Astrocyte (in vitro differentiated cells and primary cell): ENCODE measurements at regions not wholly inside any gene's neighbourhood (a gene's known extent, or its start where the extent isn't known, plus 50 kb on each side); places are given as distances from the start of the nearest gene placed in this dataset.

Experiments used
- DNase-seq: peaks from one replicate; pipeline ENCODE4 v3.0.0-alpha.2; 2010; ENCODE audit warnings: low read depth
- FAIRE-seq: peaks from 2 replicates; lab custom pipeline; 2011; peaks lifted over from hg19 to GRCh38; lab: Jason Lieb, UNC
- H2AFZ ChIP-seq: 2 replicates; pipeline ENCODE4 v1.6.0; 2012; ENCODE audit warnings: low read depth, low read length, inconsistent platforms
- H3K27ac ChIP-seq: 2 replicates; pipeline ENCODE4 v1.5.1; 2011; ENCODE audit warnings: low read depth, low read length, inconsistent platforms
- H3K27me3 ChIP-seq: 2 replicates; pipeline ENCODE4 v1.6.0; 2011; ENCODE audit warnings: low read length, inconsistent platforms; ENCODE audit not compliant: insufficient read depth
- H3K36me3 ChIP-seq: 2 replicates; pipeline ENCODE4 v1.5.1; 2011; ENCODE audit warnings: low read length, inconsistent platforms; ENCODE audit not compliant: insufficient read depth
- H3K4me1 ChIP-seq: 2 replicates; pipeline ENCODE4 v1.5.1; 2011; ENCODE audit warnings: low read length, inconsistent platforms; ENCODE audit not compliant: insufficient read depth
- H3K4me2 ChIP-seq: 2 replicates; pipeline ENCODE4 v1.6.0; 2012; ENCODE audit warnings: low read length, inconsistent platforms
- H3K4me3 ChIP-seq: 2 replicates; pipeline ENCODE4 v1.5.1; 2011; ENCODE audit warnings: low read depth, mild to moderate bottlenecking, low read length, inconsistent platforms; ENCODE audit not compliant: insufficient read depth
- H3K79me2 ChIP-seq: 2 replicates; pipeline ENCODE4 v1.6.0; 2012; ENCODE audit warnings: mild to moderate bottlenecking, low read length, inconsistent platforms; ENCODE audit not compliant: insufficient read depth
- H3K9ac ChIP-seq: 2 replicates; pipeline ENCODE4 v1.6.0; 2012; ENCODE audit warnings: mild to moderate bottlenecking, low read length, inconsistent platforms
- H3K9me3 ChIP-seq: 2 replicates; pipeline ENCODE4 v1.5.1; 2012; ENCODE audit warnings: low read depth, mild to moderate bottlenecking, low read length, inconsistent platforms; ENCODE audit not compliant: insufficient read depth
- H4K20me1 ChIP-seq: 2 replicates; pipeline ENCODE4 v1.6.0; 2012; ENCODE audit warnings: low read length, inconsistent platforms; ENCODE audit not compliant: insufficient read depth
- H3K27ac Mint-ChIP-seq: one replicate; pipeline ENCODE4 v1.8.0; 2021; ENCODE audit warnings: mild to moderate bottlenecking, mixed read lengths; ENCODE audit not compliant: unreplicated experiment
- H3K27me3 Mint-ChIP-seq: one replicate; pipeline ENCODE4 v1.8.0; 2021; ENCODE audit warnings: low read depth, mixed read lengths; ENCODE audit not compliant: unreplicated experiment
- H3K36me3 Mint-ChIP-seq: one replicate; pipeline ENCODE4 v1.8.0; 2021; ENCODE audit warnings: low read depth, mixed read lengths; ENCODE audit not compliant: unreplicated experiment
- H3K4me1 Mint-ChIP-seq: one replicate; pipeline ENCODE4 v1.8.0; 2021; ENCODE audit warnings: low read depth, mixed read lengths; ENCODE audit not compliant: unreplicated experiment
- H3K4me3 Mint-ChIP-seq: one replicate; pipeline ENCODE4 v1.8.0; 2021; ENCODE audit warnings: mild to moderate bottlenecking, moderate library complexity, mixed read lengths; ENCODE audit not compliant: unreplicated experiment
- H3K9me3 Mint-ChIP-seq: one replicate; pipeline ENCODE4 v1.8.0; 2021; ENCODE audit warnings: mild to moderate bottlenecking, mixed read lengths; ENCODE audit not compliant: unreplicated experiment
- CTCF ChIP-seq: IDR thresholded peaks from 2 replicates; pipeline ENCODE4 v1.5.1; 2011; ENCODE audit warnings: low read depth, mild to moderate bottlenecking, inconsistent platforms, low read length, moderate library complexity; ENCODE audit not compliant: insufficient read depth
- EZH2 ChIP-seq: IDR thresholded peaks from 2 replicates; pipeline ENCODE4 v1.6.1; 2012; ENCODE audit warnings: mild to moderate bottlenecking, low read length, inconsistent platforms; ENCODE audit not compliant: insufficient read depth

DNA sequence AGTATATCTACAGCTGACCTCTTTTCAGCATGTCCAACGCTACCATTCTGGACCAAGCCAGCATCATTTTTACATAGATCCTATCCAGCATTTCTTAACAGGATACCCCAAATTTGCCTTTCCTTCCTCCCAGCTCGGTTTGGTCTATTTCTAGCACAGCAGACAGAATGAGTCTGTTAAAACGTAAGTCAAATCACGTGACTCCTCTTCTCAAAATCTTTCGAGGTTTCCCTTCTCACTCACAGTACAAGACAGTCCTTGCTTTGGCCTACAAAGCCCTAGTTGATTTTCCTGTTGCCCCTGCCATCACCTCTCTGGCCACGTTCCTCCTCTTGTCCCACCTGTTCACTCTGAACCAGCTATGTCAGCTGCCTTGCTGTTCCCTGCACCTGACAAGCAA lies 711.7 kb downstream of the SORCS3 start:
- no peaks in the 10 kb centered on the region for H3K27me3 ChIP-seq
- no peaks in the 10 kb centered on the region for H4K20me1 ChIP-seq
- H3K79me2 ChIP-seq = no peaks in the 10 kb centered on the region
- no peaks in the 10 kb centered on the region for H3K4me1 ChIP-seq
- no peaks in the 10 kb centered on the region for H3K36me3 ChIP-seq
- DNase-seq = no peak
- no peak for FAIRE-seq
- H3K9ac ChIP-seq = no peak overlapping the region
- Mint-ChIP-seq H3K27ac (no peak overlapping the region), H3K36me3 (no peaks in the 10 kb centered on the region), H3K4me1 (no peaks in the 10 kb centered on the region), H3K9me3 (no peaks in the 10 kb centered on the region), H3K4me3 (no peak overlapping the region), H3K27me3 (peaks cover 10% of the 10 kb centered on the region)
- H3K4me3 ChIP-seq = no peak overlapping the region
- no peak overlapping the region for H3K4me2 ChIP-seq
- no peak for TF ChIP-seq EZH2
- TF ChIP-seq CTCF = no peak
- H3K9me3 ChIP-seq = no peaks in the 10 kb centered on the region
- H3K27ac ChIP-seq = no peak overlapping the region
- H2AFZ ChIP-seq = no peak overlapping the region

DNA sequence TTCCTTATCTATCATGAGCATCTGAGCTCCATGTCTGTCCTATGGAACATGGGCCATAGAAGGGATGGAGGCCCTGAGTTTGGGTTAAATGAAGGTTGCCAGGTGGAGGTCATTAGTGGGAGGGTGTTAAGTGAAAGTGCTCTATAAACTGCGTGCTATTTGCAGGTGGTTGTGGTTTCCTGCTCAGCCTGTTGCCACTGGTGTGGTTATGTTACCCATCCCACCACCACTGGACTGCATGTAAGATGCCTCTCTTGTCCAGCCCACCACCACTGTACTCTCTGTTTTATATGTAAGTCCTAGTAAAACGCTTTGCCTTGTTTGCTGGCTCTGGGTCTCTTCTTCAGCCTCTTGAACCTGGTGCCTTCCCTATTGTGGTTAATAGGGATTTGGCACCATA lies 711.2 kb downstream of the SORCS3 start:
- no peaks in the 10 kb centered on the region for H3K36me3 ChIP-seq
- no peak overlapping the region for H3K4me2 ChIP-seq
- no peaks in the 10 kb centered on the region for H3K4me1 Mint-ChIP-seq
- H3K4me3 Mint-ChIP-seq = no peak overlapping the region
- H3K4me1 ChIP-seq = no peaks in the 10 kb centered on the region
- H2AFZ ChIP-seq = no peak overlapping the region
- no peaks in the 10 kb centered on the region for H3K27me3 ChIP-seq
- peaks cover 10% of the 10 kb centered on the region for H3K27me3 Mint-ChIP-seq
- DNase-seq (no peak), FAIRE-seq (no peak)
- H3K9me3 ChIP-seq = no peaks in the 10 kb centered on the region
- no peaks in the 10 kb centered on the region for H3K9me3 Mint-ChIP-seq
- H4K20me1 ChIP-seq = no peaks in the 10 kb centered on the region
- no peak for TF ChIP-seq CTCF
- no peak for TF ChIP-seq EZH2
- H3K36me3 Mint-ChIP-seq = no peaks in the 10 kb centered on the region
- H3K27ac Mint-ChIP-seq = no peak overlapping the region
- H3K79me2 ChIP-seq = no peaks in the 10 kb centered on the region
- H3K27ac ChIP-seq = no peak overlapping the region
- no peak overlapping the region for H3K4me3 ChIP-seq
- no peak overlapping the region for H3K9ac ChIP-seq

GRCh38 chr10:105351187-105351586 lies 710.1 kb downstream of the SORCS3 start:
- H3K9ac ChIP-seq = no peak overlapping the region
- H3K36me3 Mint-ChIP-seq = no peaks in the 10 kb centered on the region
- H3K27me3 Mint-ChIP-seq = peaks cover 10% of the 10 kb centered on the region
- H3K4me3 Mint-ChIP-seq = no peak overlapping the region
- no peaks in the 10 kb centered on the region for H3K4me1 Mint-ChIP-seq
- no peaks in the 10 kb centered on the region for H3K36me3 ChIP-seq
- no peak overlapping the region for H3K27ac Mint-ChIP-seq
- no peak overlapping the region for H3K4me2 ChIP-seq
- TF ChIP-seq CTCF (no peak), EZH2 (no peak)
- H3K9me3 Mint-ChIP-seq = no peaks in the 10 kb centered on the region
- H3K9me3 ChIP-seq = no peaks in the 10 kb centered on the region
- FAIRE-seq = no peak
- no peaks in the 10 kb centered on the region for H4K20me1 ChIP-seq
- no peak overlapping the region for H3K4me3 ChIP-seq
- H2AFZ ChIP-seq = no peak overlapping the region
- no peaks in the 10 kb centered on the region for H3K27me3 ChIP-seq
- H3K27ac ChIP-seq = no peak overlapping the region
- H3K4me1 ChIP-seq = no peaks in the 10 kb centered on the region
- DNase-seq = no peak
- no peaks in the 10 kb centered on the region for H3K79me2 ChIP-seq
